ENCODE measurements at regions not wholly inside any gene's neighbourhood (a gene's known extent, or its start where the extent isn't known, plus 50 kb on each side); places are given as distances from the start of the nearest gene placed in this dataset.

- TF ChIP-seq, protein P1, sequence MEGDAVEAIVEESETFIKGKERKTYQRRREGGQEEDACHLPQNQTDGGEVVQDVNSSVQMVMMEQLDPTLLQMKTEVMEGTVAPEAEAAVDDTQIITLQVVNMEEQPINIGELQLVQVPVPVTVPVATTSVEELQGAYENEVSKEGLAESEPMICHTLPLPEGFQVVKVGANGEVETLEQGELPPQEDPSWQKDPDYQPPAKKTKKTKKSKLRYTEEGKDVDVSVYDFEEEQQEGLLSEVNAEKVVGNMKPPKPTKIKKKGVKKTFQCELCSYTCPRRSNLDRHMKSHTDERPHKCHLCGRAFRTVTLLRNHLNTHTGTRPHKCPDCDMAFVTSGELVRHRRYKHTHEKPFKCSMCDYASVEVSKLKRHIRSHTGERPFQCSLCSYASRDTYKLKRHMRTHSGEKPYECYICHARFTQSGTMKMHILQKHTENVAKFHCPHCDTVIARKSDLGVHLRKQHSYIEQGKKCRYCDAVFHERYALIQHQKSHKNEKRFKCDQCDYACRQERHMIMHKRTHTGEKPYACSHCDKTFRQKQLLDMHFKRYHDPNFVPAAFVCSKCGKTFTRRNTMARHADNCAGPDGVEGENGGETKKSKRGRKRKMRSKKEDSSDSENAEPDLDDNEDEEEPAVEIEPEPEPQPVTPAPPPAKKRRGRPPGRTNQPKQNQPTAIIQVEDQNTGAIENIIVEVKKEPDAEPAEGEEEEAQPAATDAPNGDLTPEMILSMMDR (IDR thresholded peaks at IDR 0.05; ENCODE audit: insufficient read depth in 1 of 2, low read depth in 1 of 2, low read length in 1 of 2, severe bottlenecking in 1 of 2, unreplicated experiment in 1 of 2) = no peak
- Mint-ChIP-seq H3K36me3 (ENCODE audit: insufficient read depth, unreplicated experiment) (peaks cover 7% of the 10 kb centered on the region), H3K9me3 (ENCODE audit: unreplicated experiment) (peaks cover 9% of the 10 kb centered on the region), H3K27me3 (ENCODE audit: insufficient read depth, unreplicated experiment) (no peaks in the 10 kb centered on the region), H3K4me3 (ENCODE audit: unreplicated experiment) (no peak overlapping the region), H3K27ac (ENCODE audit: unreplicated experiment) (no peak overlapping the region), H3K4me1 (ENCODE audit: low read depth, unreplicated experiment) (peaks cover 29% of the 10 kb centered on the region)
- Histone ChIP-seq H3K27me3 (replicated peaks; ENCODE audit: control insufficient read depth, insufficient read depth, low read length) (no peaks in the 10 kb centered on the region), H3K4me3 (ENCODE audit: low read depth, low read length) (no peak overlapping the region), H3K36me3 (ENCODE audit: control insufficient read depth, insufficient read depth, low read length) (no peaks in the 10 kb centered on the region), H3K4me1 (peaks cover 32% of the 10 kb centered on the region), H3K9me3 (no peaks in the 10 kb centered on the region)
- intact Hi-C loops (cut with micrococcal nuclease; ENCODE audit: unreplicated experiment) = no loop called here
- DNase-seq = no peak
- BruUV-seq (replicated peaks) = no TSS peak
- CTCF ChIA-PET = no interaction called here
- POLR2A ChIA-PET = no interaction called here
Observed at GRCh38 chr4:110795971-110796370, 173.1 kb upstream of the PITX2 start.

- ChIA-PET POLR2A (no interaction called here), CTCF (no interaction called here)
- Mint-ChIP-seq H3K27ac (ENCODE audit: unreplicated experiment) (no peak overlapping the region), H3K4me1 (ENCODE audit: low read depth, unreplicated experiment) (peaks cover 25% of the 10 kb centered on the region), H3K4me3 (ENCODE audit: unreplicated experiment) (no peak overlapping the region), H3K36me3 (ENCODE audit: insufficient read depth, unreplicated experiment) (peaks cover 7% of the 10 kb centered on the region), H3K27me3 (ENCODE audit: insufficient read depth, unreplicated experiment) (no peaks in the 10 kb centered on the region), H3K9me3 (ENCODE audit: unreplicated experiment) (peaks cover 9% of the 10 kb centered on the region)
- H3K27me3 ChIP-seq (replicated peaks; ENCODE audit: control insufficient read depth, insufficient read depth, low read length) = no peaks in the 10 kb centered on the region
- H3K9me3 ChIP-seq = no peaks in the 10 kb centered on the region
- TF ChIP-seq, protein P1 (IDR thresholded peaks at IDR 0.05; ENCODE audit: insufficient read depth in 1 of 2, low read depth in 1 of 2, low read length in 1 of 2, severe bottlenecking in 1 of 2, unreplicated experiment in 1 of 2) = no peak
- no peak overlapping the region for H3K4me3 ChIP-seq (ENCODE audit: low read depth, low read length)
- intact Hi-C loops (cut with micrococcal nuclease; ENCODE audit: unreplicated experiment) = no loop called here
- H3K4me1 ChIP-seq = peaks cover 22% of the 10 kb centered on the region
- BruUV-seq (replicated peaks) = no TSS peak
- no peak for DNase-seq
- no peaks in the 10 kb centered on the region for H3K36me3 ChIP-seq (ENCODE audit: control insufficient read depth, insufficient read depth, low read length)
Observed at GRCh38 chr4:110797486-110797885, 174.6 kb upstream of the PITX2 start.

- peaks cover 14% of the 10 kb centered on the region for H3K4me1 Mint-ChIP-seq (ENCODE audit: low read depth, unreplicated experiment)
- BruUV-seq (replicated peaks) = no TSS peak
Observed at GRCh38 chr4:110798687-110799086, 175.8 kb upstream of the PITX2 start.

More at GRCh38 chr4:110798687-110799086, 175.8 kb upstream of the PITX2 start:
- Histone ChIP-seq H3K4me1 (peaks cover 14% of the 10 kb centered on the region), H3K36me3 (ENCODE audit: control insufficient read depth, insufficient read depth, low read length) (no peaks in the 10 kb centered on the region), H3K27me3 (replicated peaks; ENCODE audit: control insufficient read depth, insufficient read depth, low read length) (no peaks in the 10 kb centered on the region), H3K4me3 (ENCODE audit: low read depth, low read length) (no peak overlapping the region), H3K9me3 (no peaks in the 10 kb centered on the region)
- Mint-ChIP-seq H3K36me3 (ENCODE audit: insufficient read depth, unreplicated experiment) (peaks cover 7% of the 10 kb centered on the region), H3K4me3 (ENCODE audit: unreplicated experiment) (no peak overlapping the region), H3K27ac (ENCODE audit: unreplicated experiment) (no peak overlapping the region), H3K9me3 (ENCODE audit: unreplicated experiment) (peaks cover 9% of the 10 kb centered on the region), H3K27me3 (ENCODE audit: insufficient read depth, unreplicated experiment) (no peaks in the 10 kb centered on the region)
- DNase-seq = no peak
- intact Hi-C loops (cut with micrococcal nuclease; ENCODE audit: unreplicated experiment) = no loop called here
- ChIA-PET POLR2A (no interaction called here), CTCF (no interaction called here)
- TF ChIP-seq, protein P1 (IDR thresholded peaks at IDR 0.05; ENCODE audit: insufficient read depth in 1 of 2, low read depth in 1 of 2, low read length in 1 of 2, severe bottlenecking in 1 of 2, unreplicated experiment in 1 of 2) = no peak
